HG02678 (cell line): ENCODE measurements at regions not wholly inside any gene's neighbourhood (a gene's known extent, or its start where the extent isn't known, plus 50 kb on each side); places are given as distances from the start of the nearest gene placed in this dataset.

Source experiments
- ATAC-seq: cut with Tn5 transposase; IDR thresholded peaks from one replicate; pipeline ENCODE4 v1.9.1; 2021; ENCODE audit warnings: mild to moderate bottlenecking, moderate library complexity; ENCODE audit not compliant: unreplicated experiment

DNA sequence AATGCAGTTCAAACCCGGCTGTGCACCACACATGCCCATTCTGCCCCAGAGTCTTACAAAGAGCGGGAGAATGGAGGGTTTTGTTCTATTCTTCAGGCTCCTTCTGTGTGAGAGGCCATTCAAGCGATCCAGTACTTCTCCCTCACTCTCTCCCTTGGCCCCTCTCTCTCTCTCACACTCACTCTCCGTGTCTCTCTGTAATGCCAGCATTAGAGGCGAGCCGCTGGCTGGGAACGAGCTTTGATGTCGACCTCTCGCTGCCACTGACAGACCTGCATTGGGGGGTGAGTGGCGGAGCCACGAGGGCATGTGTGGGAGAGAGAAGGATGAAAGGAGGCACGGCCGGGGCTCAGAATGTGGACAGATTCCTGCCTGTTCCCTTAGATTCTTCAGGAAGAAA lies 231.7 kb upstream of the ARRDC4 start:
- no peak for ATAC-seq

DNA sequence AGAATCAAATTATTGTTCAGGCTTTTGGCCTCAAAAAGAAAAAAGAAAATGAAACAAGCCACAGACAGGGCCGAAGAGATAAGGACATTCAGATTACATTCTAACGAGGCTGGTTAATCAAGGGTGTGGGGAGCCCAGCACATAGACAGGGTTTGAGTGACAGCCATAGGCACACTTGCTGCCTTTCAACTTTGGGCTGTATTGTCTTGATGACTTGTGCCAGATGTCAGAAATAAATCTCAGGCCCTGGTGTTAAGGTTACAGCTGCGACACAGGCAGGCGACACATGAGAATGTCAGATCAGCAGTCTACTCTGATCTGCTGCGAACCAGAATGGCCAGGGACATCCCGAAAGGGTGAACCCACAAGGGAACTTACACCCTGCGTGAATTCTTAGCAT lies 231.2 kb upstream of the ARRDC4 start:
- ATAC-seq: no peak

DNA sequence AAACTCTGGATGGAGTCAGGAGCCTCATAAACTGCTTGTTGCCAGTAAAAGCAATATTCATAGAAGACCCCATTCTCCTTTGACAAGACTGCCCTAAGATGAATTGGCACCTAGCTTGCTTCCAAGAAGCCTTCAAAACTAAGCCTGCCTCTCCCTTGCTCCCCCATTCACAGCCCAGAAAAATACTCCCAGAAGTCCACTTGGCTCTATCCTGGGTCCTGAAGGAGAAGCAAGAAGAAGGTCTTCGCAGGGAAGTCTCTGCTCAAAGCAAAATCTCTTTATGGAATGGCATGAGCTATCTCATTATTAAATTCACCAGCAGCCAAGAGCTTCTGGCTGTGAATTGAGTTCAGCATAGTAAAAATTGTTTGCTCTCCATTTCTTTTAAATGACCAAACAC lies 230.2 kb upstream of the ARRDC4 start:
- ATAC-seq: no peak

DNA sequence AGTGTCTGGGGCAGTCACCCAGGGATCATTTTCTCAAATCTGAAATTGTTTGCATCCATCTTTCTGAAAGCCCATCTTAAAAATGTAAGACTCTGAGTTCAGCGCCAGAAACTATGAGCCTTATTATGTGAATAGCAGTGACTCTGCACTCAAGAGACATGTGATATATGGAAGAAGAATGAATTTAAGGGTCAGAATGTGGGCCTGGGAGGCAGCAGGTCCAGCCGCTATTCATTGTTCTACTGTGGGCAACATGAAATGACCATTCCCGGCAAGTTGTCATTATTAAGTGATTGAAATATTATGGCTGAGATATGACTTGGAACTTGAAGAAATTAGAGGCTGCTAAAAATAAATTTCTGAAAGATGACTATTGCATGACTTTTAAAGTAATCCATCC lies 228.6 kb upstream of the ARRDC4 start:
- ATAC-seq: no peak

DNA sequence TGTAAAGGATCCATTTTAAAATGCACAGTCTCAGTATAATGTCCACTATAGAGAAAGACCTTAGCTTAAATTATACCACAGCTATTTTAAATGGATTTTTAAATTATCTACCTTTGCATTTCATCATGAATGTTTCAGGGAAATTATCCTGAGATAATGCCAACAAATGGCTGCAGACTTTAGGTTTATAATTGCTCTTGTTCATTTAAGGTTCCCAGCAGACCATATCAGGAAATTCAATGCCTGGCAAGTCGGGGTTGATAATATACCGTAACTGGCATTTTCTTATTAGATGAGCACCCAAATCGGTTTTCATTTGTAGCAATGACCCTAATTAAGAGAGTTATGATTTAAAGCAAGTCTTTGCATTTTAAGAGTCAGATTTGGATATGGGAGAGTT lies 227.1 kb upstream of the ARRDC4 start:
- ATAC-seq: no peak

DNA sequence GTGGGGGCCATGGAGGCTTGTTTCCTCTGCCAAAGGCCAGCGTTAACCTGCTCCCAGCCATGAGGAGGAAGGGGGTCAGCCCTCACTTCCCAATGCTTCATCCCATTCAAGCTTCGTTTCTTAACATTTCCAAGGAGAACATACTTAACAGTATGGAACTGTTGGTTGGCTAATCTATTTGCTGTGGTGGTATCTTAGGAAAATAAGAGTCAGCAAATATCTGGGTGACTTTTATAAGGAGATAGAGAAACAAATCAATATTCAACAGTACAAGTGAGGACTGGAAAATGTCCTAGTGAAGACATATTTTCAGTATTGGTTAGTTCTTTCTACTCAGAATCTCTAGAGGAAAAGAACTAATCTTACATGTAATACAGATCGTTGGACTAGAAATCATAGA lies 223.8 kb upstream of the ARRDC4 start:
- no peak for ATAC-seq

DNA sequence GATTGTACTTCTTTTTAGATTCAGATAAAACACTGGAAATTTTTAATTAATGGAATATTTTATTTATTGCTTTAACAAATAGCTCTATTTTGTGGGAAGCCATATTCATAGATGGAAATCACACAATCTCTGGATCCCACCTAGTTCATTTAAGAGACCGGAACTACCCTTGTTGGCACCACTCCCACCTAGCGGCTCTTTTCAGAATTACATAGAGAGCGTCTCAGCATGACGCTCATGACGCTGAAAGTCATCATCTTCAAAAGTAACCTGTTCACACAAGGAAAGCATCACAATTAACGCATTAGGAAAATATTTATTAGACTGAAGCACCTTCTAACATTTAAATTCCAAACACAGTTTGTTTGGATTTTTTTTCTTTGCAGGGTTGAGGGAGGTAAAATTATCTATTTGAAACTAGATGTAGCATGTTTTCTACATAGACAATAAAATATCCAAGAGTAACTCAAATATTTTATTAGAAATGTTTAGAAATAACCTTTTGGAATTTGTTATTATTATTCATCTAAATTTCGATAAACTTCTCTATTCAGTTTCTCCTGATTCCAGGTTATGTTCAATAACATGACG lies 214.9 kb upstream of the ARRDC4 start:
- ATAC-seq: peak; percentile 89

DNA sequence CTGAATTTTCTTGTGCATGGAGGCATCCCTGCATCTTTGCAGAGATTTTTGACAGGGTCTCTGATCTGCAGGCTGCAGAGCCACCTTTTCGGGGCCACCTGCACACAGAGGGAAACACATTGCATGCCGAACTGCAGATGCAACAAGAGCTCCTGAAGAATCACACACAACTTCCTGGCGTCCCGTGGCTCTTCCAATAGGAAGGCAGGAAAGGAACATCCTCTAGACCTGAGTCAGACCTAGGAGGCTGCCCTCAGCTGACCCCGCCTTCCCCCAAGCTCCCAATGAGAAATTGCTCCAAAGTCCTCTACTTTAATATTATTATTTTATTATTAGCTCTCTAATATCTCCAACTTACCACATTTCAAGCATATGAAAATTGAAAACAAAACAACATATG lies 213.2 kb upstream of the ARRDC4 start:
- ATAC-seq: no peak

DNA sequence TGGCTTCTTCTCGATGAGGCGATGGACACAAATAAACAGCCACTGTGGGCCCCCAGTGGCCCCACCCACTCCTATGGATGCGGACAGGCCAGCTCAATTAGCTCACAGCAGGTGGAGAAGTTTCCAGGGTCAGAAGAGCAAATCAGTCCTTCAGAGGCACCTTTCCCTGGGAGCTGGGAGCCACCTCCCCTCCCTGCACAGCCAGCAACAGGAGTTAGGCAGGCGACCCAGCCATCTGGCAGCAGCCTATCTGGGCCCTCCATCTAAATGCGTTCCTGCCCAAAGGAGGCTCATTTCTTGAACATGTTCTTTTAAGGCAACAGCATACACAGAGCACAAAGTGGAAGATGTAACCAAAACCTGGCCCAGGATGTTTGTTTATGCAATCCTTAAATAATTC lies 211.9 kb upstream of the ARRDC4 start:
- no peak for ATAC-seq

DNA sequence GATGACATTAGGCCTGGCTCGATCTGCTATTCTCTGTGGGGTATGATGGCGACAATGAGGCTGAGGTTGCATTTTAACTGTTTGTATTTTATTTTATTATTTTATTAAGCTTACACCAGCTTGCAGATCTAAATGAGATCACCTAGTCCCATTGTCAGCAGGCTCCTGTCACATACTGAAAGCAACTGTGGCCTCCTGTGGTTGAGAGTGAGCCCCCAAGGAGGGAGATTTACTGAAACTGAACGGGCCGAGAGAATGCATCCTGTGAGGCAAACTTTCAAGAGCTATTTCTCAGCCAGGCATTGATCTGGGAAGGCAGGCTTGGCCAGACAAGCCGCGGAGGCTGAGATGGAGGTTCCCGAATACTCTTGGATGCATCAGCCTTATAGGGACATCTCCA lies 210.4 kb upstream of the ARRDC4 start:
- no peak for ATAC-seq

DNA sequence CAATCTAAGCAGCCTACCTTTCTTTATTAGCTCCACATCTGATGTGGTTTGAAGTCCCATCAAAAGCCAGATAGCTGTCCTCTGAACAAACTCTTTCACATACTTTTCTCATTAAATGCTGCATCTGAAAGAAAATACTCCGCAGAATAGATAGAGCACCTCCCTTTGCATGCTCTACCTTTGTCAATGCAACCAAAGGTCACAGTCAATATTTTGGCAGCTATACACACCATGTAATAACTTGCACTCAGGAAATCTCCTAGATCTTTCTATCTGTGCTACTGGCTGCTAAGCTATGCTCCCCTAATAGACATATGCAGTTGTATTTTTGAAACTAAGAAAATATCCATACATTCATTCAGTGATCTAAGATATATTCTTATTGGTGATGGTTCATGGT lies 204.8 kb upstream of the ARRDC4 start:
- ATAC-seq: no peak

DNA sequence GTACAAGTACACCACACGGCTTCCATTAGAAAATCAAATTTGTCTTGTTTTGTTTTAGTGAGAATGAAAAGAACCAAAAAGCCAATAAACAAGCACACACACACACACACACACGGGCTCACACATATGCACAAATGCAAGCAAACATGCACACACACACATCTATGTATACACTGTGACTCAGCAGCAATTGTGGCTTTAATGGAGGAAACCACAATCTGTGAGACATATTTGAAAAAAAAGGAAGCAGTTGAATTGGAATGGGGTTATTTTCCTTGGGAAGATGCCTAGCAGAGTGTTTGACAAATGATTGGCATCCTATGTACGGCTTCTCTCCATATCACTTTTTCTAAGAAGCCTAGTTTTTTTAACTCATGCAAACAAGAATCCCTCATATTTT lies 201.1 kb upstream of the ARRDC4 start:
- no peak for ATAC-seq

DNA sequence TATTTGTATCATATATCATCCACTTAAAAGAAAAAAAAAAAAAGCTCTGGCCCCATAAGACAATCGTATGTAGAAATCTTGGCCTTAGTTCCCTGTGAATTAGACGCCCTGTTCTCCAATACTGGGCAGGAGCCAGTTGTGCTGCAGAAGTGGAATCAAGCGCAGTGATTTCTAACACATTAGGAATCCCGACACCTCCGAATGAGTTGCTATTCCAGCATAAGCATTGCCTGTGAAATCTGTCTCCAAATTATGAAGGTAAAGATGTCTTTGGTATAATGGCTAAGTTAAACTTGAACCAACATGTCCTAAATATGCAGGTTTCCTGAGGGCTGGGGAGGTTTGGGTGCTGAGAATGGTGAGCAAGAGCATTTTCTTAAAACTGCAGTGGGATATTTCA lies 199.4 kb upstream of the ARRDC4 start:
- no peak for ATAC-seq

DNA sequence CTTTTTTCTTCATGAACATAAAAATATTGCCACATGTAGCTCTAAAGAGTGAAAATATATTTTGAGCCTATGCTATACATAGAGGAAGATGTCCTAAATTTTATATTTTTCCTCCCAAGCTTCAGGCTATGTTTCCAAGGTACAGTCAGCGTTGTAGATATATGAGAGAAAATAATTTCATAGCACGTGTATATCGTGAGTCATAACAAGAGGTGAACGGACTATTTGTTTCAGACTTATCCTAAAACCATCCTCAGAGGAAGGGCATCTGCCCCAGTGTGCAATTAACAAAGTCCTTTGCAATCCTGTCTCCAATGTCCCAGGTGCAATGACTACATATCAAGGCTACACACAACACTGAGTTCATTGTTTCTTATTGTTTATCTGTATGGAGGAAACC lies 177.3 kb upstream of the ARRDC4 start:
- ATAC-seq: no peak

DNA sequence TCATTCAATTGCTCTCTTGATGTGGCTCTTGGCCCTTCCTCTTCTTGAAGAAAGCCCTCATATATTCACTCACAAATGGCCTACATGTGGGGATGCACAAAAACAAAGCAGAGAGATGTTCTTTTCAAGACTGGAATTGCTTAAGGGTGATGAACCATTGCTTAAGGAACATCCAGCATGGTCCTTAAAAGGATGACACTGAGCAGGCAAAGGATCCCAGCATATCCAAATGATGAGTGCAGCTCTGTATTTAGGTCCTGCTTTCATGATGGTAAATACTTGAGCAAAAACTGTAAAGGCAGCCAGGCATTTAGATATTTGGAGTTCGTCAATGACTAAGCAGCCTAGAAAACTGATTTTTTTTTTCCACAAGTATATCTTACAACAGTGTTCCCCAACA lies 173.8 kb upstream of the ARRDC4 start:
- no peak for ATAC-seq

DNA sequence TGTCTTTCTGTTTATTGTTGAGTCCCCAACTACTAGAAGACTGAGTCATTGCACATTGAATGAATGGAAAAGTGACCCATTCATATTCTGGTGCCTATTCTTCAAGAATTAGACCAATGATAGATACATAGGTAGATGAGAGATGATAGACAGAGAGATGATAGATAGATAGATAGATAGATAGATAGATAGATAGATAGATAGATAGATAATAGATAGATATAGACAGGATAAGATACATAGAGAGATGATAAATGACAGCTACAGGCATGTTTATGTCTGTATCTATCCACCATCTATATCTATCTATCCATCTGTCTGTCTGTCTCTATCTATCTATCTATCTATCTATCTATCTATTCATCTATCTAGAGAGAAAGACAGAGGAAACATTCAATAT lies 170.3 kb upstream of the ARRDC4 start:
- no peak for ATAC-seq

DNA sequence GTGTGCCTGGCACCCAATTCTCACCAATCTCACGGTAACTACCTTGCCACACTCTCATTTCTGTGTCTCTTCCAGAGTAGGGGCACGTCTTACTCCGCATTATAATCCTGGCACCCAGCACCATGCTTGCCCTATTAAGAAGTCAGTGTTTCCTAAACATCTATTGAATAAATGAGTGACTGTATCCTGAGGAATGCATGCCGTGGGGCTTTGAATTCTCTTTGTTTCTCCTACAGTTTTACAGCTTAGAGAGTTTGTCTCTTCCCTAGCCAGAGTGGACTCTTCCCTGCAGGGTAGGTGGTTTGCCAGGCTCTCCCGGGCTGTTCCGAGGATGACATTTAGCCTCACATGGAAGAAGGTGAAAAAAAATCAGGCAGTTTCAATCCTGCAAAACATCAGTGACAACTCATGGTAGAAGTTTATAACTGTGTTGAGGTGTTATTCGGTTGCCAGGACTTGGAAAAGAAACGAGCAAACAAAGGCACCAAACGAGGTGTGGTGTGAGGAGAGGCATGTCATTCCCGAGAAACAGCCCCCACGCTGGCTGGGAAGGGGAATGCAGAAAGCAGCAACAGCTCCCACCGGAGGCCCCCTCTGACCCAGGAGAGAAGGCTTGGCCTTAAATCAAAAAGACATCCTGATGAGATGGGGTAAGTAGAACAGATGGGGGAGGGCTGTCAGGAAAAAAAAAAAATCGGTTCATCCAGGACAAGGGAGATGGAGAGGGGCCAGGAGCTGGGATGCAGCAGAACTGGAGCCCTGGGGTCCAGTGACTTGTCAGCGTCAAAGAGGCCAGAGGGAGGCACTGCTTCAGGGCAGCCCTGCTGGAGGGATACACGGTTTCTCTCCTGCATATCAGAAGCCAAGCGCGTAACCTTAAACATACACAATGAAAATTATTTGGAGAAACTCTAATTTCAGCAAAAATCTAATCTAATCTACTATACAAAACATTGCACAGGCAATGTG lies 168.4 kb upstream of the ARRDC4 start:
- ATAC-seq: no peak

DNA sequence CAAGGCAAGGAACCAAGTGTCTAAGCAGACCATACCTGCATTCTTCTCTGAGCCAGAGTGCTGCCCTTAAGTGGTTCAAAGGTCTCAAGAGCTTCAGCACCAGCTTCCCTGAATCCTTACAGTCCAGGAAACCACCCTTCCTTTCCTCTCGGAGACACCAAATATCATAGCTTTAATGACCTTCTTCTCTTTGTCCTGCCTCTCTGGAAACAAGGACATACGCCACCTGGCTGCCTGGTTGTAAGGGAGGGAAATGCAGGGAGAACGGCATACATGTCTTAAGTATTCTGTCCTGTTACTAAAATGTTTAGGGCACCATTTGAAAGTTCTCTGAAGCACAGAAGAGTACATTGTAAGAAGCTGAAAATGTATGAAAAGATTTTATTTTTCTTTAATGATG lies 155.6 kb upstream of the ARRDC4 start:
- no peak for ATAC-seq

DNA sequence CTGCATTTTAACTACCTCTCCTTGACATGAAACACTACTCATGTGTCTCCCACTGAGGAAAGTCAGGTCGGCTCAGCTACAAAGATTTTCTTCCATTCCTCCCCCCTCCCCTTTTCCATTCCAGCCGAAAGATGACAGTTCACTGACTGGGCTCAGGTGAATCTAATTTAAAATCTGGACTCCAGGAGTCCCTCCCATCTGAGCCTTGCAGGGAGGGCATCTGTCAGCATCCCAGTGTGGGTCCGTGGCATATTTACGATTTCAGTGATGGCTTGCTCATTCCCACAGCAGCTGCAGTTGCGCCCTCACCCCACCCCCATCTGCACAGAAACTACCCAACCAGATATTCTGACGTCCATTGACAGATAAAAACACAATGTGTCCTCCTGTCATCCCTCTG lies 153.7 kb upstream of the ARRDC4 start:
- no peak for ATAC-seq

DNA sequence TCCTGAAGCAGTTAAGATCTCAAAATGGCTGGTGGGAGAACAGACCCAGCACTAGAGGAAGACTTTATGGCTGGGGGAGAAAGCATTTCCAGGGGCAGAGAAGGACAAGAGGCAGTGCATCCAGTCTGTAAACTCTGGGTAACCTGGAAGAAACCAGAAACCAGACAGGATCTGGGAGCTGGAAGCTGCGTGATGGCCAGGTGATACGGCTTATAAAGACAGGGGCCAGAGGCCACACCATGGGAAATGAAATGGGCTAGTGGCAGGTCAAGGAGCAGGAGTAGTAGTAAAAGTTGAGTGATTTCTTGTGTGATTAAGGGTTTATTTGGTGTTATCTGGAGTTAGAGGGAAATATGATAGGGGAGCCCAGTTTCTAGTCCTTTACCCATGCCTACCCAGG lies 144.7 kb upstream of the ARRDC4 start:
- no peak for ATAC-seq

DNA sequence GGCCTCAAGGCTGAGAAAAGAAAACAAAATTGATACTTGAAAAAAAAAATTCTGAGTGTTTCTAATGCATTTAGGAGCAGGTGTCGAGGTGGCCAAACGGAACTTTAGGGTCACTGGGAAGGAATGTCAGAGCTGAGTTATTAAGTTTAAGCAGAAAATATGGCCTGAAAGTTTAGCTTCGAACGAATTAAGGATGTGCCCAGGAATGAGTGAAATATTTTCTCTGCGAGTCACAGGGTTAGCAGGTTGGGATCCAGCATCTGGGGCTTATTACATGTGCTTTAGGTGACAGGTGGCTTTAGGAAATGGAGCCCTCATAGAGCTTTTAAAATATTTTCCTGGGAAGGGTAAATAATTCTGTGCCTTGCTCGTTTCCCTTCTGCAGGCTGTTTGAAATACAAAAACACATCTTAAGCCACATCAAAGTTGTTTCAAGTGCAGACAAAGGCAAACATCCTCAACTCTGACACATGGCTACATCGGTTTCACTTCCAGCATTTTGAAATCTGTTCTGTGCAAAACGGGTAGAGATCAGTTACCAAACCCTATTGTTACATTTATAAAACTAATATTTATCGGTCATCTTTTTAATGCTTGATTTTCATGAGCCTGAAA lies 143.1 kb upstream of the ARRDC4 start:
- ATAC-seq: no peak

DNA sequence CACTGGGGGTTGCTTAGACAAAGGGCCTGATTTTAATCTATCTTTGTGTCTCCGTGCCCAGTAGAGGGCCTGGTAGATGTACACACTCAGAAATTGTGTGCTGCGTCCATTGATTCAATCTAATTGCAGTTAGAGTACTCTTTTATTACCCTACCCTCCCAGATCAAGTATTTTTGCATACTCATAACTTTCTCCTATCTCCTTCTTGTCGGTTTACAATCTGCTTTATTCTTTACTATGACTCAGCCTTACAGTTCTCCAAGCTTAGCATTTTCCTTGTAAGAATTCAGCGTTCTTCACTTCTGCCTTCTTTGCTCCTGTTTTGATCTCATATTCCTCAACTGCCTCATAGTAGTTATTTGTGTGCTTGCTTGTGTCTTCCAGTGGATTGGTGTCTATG lies 124.5 kb upstream of the ARRDC4 start:
- ATAC-seq: no peak
